GM23338 (cell line): ENCODE measurements at regions not wholly inside any gene's neighbourhood (a gene's known extent, or its start where the extent isn't known, plus 50 kb on each side); places are given as distances from the start of the nearest gene placed in this dataset.

Experiments used
- ATAC-seq: fragments of 200-7000 bp; cut with Tn5 transposase; 3 replicates; pipeline ENCODE4 v1.9.1; 2020
- DNase-seq: peaks from one replicate; pipeline ENCODE4 v3.0.0-alpha.2; 2015; ENCODE audit warnings: low spot score
- H2AFZ ChIP-seq: fragments of 200-600 bp; sonication (generic); 2 replicates; pipeline ENCODE4 v1.8.0; 2016; ENCODE audit warnings: antibody characterized with exemption, mild to moderate bottlenecking, moderate library complexity
- H3F3A ChIP-seq: fragments of 200-600 bp; sonication (generic); replicated peaks from 2 replicates; pipeline ENCODE4 v1.8.0; 2017; ENCODE audit warnings: antibody characterized with exemption, mixed run types, low read depth
- H3K27ac ChIP-seq: fragments of 200-600 bp; sonication (generic); 2 replicates; pipeline ENCODE4 v1.6.1; 2016; ENCODE audit warnings: low read depth
- H3K27me3 ChIP-seq: fragments of 200-600 bp; sonication (generic); 2 replicates; pipeline ENCODE4 v1.8.0; 2016; ENCODE audit warnings: mild to moderate bottlenecking, mixed run types, moderate library complexity; ENCODE audit not compliant: insufficient read depth
- H3K36me3 ChIP-seq: fragments of 200-600 bp; sonication (generic); 2 replicates; pipeline ENCODE4 v1.8.0; 2016; ENCODE audit warnings: mild to moderate bottlenecking; ENCODE audit not compliant: insufficient read depth
- H3K4me1 ChIP-seq: fragments of 200-600 bp; sonication (generic); 2 replicates; pipeline ENCODE4 v1.8.0; 2016; ENCODE audit warnings: mild to moderate bottlenecking, moderate library complexity; ENCODE audit not compliant: insufficient read depth
- H3K4me2 ChIP-seq: fragments of 200-600 bp; sonication (generic); 2 replicates; pipeline ENCODE4 v1.7.1; 2017; ENCODE audit warnings: mixed run types
- H3K4me3 ChIP-seq: fragments of 200-600 bp; sonication (generic); 2 replicates; pipeline ENCODE4 v1.6.1; 2016; ENCODE audit warnings: mixed run types
- H3K79me2 ChIP-seq: fragments of 200-600 bp; sonication (generic); replicated peaks from 2 replicates; pipeline ENCODE4 v1.8.0; 2017; ENCODE audit warnings: mild to moderate bottlenecking; ENCODE audit not compliant: insufficient read depth
- H3K9me2 ChIP-seq: fragments of 200-600 bp; sonication (generic); 2 replicates; pipeline ENCODE4 v1.8.0; 2017; ENCODE audit not compliant: insufficient read depth
- H4K20me1 ChIP-seq: fragments of 200-600 bp; sonication (generic); replicated peaks from 2 replicates; pipeline ENCODE4 v1.8.0; 2017; ENCODE audit warnings: mild to moderate bottlenecking; ENCODE audit not compliant: insufficient read depth
- H3K27ac Mint-ChIP-seq: 2 replicates; pipeline ENCODE4 v1.8.0; 2020; ENCODE audit warnings: inconsistent platforms, mild to moderate bottlenecking, moderate library complexity, mixed read lengths
- H3K27me3 Mint-ChIP-seq: 3 replicates; pipeline ENCODE4 v1.8.0; 2022; ENCODE audit warnings: low read depth, mild to moderate bottlenecking, moderate library complexity, mixed read lengths, inconsistent platforms; ENCODE audit not compliant: insufficient read depth, poor library complexity
- H3K36me3 Mint-ChIP-seq: 3 replicates; pipeline ENCODE4 v1.8.0; 2021; ENCODE audit warnings: low read depth, mild to moderate bottlenecking, inconsistent platforms, moderate library complexity, mixed read lengths
- H3K4me1 Mint-ChIP-seq: 3 replicates; pipeline ENCODE4 v1.8.0; 2020; ENCODE audit warnings: mild to moderate bottlenecking, inconsistent platforms, mixed read lengths
- H3K4me3 Mint-ChIP-seq: 3 replicates; pipeline ENCODE4 v1.8.0; 2021; ENCODE audit warnings: moderate library complexity, mild to moderate bottlenecking, inconsistent platforms, mixed read lengths
- H3K9me3 Mint-ChIP-seq: 3 replicates; pipeline ENCODE4 v1.8.0; 2020; ENCODE audit warnings: moderate library complexity, mild to moderate bottlenecking, inconsistent platforms, mixed read lengths
- CREB1 ChIP-seq: fragments of 250-450 bp; sonication (Bioruptor Pico); IDR thresholded peaks from 2 replicates; pipeline ENCODE4 v1.5.0; 2020; ENCODE audit warnings: low read depth, mild to moderate bottlenecking, moderate library complexity
- CTCF ChIP-seq, 2 experiments: fragments of 200-600 bp in 1 of 2; sonication (generic) in 1 of 2; conservative IDR thresholded peaks; 2 replicates each; pipeline versions ENCODE4 v1.5.1 to v1.6.1; 2016 to 2017; ENCODE audit warnings: antibody characterized with exemption in 2 of 2, low read depth in 2 of 2, mild to moderate bottlenecking in 2 of 2, moderate library complexity in 1 of 2
- ETS1 ChIP-seq: IDR thresholded peaks from 2 replicates; pipeline ENCODE4 v1.6.1; 2016; ENCODE audit warnings: antibody characterized with exemption
- EZH2 ChIP-seq: fragments of 200-600 bp; sonication (generic); IDR thresholded peaks from one replicate; pipeline ENCODE4 v1.8.0; 2017; ENCODE audit warnings: antibody characterized with exemption, mild to moderate bottlenecking, low read depth; ENCODE audit not compliant: unreplicated experiment
- EZH2phosphoT487 ChIP-seq: fragments of 200-600 bp; sonication (generic); IDR thresholded peaks from one replicate; pipeline ENCODE4 v1.8.1; 2018; ENCODE audit warnings: antibody characterized with exemption; ENCODE audit not compliant: unreplicated experiment
- JUNB ChIP-seq: IDR thresholded peaks from one replicate; pipeline ENCODE4 v1.6.1; 2016; ENCODE audit warnings: antibody characterized with exemption; ENCODE audit not compliant: unreplicated experiment
- NANOG ChIP-seq: IDR thresholded peaks from 2 replicates; pipeline ENCODE4 v1.6.1; 2016; ENCODE audit warnings: antibody characterized with exemption, borderline replicate concordance
- POLR2AphosphoS5 ChIP-seq: IDR thresholded peaks from 2 replicates; pipeline ENCODE4 v1.6.1; 2016; ENCODE audit warnings: antibody characterized with exemption, low read depth
- REST ChIP-seq: IDR thresholded peaks from one replicate; pipeline ENCODE4 v1.6.1; 2018; ENCODE audit warnings: antibody characterized with exemption; ENCODE audit not compliant: unreplicated experiment
- STAT1 ChIP-seq: IDR thresholded peaks from one replicate; pipeline ENCODE4 v1.6.1; 2016; ENCODE audit warnings: antibody characterized with exemption; ENCODE audit not compliant: unreplicated experiment
- ZNF114 ChIP-seq: fragments of 250-450 bp; sonication (Bioruptor Pico); IDR thresholded peaks from 2 replicates; pipeline ENCODE4 v1.5.0; 2020; ENCODE audit warnings: mild to moderate bottlenecking, moderate library complexity
- ZNF331 ChIP-seq: fragments of 250-450 bp; sonication (Bioruptor Pico); IDR thresholded peaks from 2 replicates; pipeline ENCODE4 v1.5.0; 2020; ENCODE audit warnings: low read depth, mild to moderate bottlenecking, moderate library complexity
- ZNF462 ChIP-seq: fragments of 250-450 bp; sonication (Bioruptor Pico); IDR thresholded peaks from 2 replicates; pipeline ENCODE4 v1.5.0; 2020; ENCODE audit warnings: mild to moderate bottlenecking, moderate library complexity

GRCh38 chr10:78614267-78614666 lies 454.5 kb upstream of the ZMIZ1 start (continued):
- no peak for TF ChIP-seq ZNF114 (CRISPR knock-in tag)

- H3K4me1 Mint-ChIP-seq: no peaks in the 10 kb centered on the region
- Histone ChIP-seq H3K27me3 (no peaks in the 10 kb centered on the region), H2AFZ (no peak overlapping the region), H3F3A (no peaks in the 10 kb centered on the region), H3K4me3 (no peak overlapping the region), H3K27ac (no peak overlapping the region), H3K4me2 (no peak overlapping the region), H3K4me1 (no peaks in the 10 kb centered on the region), H4K20me1 (no peaks in the 10 kb centered on the region), H3K36me3 (no peaks in the 10 kb centered on the region), H3K79me2 (no peaks in the 10 kb centered on the region), H3K9me2 (no peaks in the 10 kb centered on the region)
- no peak for ATAC-seq
- H3K27ac Mint-ChIP-seq: no peak overlapping the region
- no peak for DNase-seq
- TF ChIP-seq NANOG (no peak), STAT1 (no peak), ETS1 (no peak), EZH2 (no peak), ZNF462 (CRISPR knock-in tag) (no peak), POLR2AphosphoS5 (no peak), CREB1 (no peak), EZH2phosphoT487 (no peak), JUNB (no peak), ZNF114 (CRISPR knock-in tag) (no peak), ZNF331 (no peak), CTCF (conservative IDR thresholded peaks at IDR 0.05; ENCODE audit: low read depth in 2 of 2) (no peak), REST (no peak)
- H3K9me3 Mint-ChIP-seq: no peaks in the 10 kb centered on the region
- no peak overlapping the region for H3K4me3 Mint-ChIP-seq
- H3K36me3 Mint-ChIP-seq: no peaks in the 10 kb centered on the region
- H3K27me3 Mint-ChIP-seq: peaks cover 3% of the 10 kb centered on the region
Observed at GRCh38 chr10:78614744-78615143, 454.0 kb upstream of the ZMIZ1 start.
